SK-N-MC (cell line): ENCODE measurements at regions not wholly inside any gene's neighbourhood (a gene's known extent, or its start where the extent isn't known, plus 50 kb on each side); places are given as distances from the start of the nearest gene placed in this dataset.
"Not testable (repeated sequence)": the region's sequence is repeated elsewhere in the genome, so short reads cannot be mapped to it uniquely, and the experiment has no call there.

Experiments used
- DNase-seq: peaks from one replicate; pipeline ENCODE4 v3.0.0-alpha.2; 2011; ENCODE audit warnings: low read depth, low spot score
- H3K27ac ChIP-seq: fragments of 200-600 bp; sonication (generic); 2 replicates; pipeline ENCODE4 v1.5.1; 2016; ENCODE audit warnings: mixed run types
- H3K36me3 ChIP-seq: fragments of 200-600 bp; sonication (generic); 2 replicates; pipeline ENCODE4 v1.6.1; 2017; ENCODE audit warnings: antibody characterized with exemption, low read length, mixed read lengths; ENCODE audit not compliant: insufficient read depth
- H3K4me3 ChIP-seq: fragments of 200-600 bp; sonication (generic); 2 replicates; pipeline ENCODE4 v1.5.1; 2016
- H3K9ac ChIP-seq: fragments of 200-600 bp; sonication (generic); 2 replicates; pipeline ENCODE4 v1.8.0; 2017; ENCODE audit warnings: mixed run types, mixed read lengths; ENCODE audit not compliant: insufficient read length
- H3K9me3 ChIP-seq: fragments of 200-600 bp; sonication (generic); 2 replicates; pipeline ENCODE4 v1.6.1; 2017; ENCODE audit warnings: low read depth, mild to moderate bottlenecking, antibody characterized with exemption, low read length, moderate library complexity, mixed read lengths
- EZH2 ChIP-seq: fragments of 200-600 bp; sonication (generic); IDR thresholded peaks from one replicate; pipeline ENCODE4 v1.6.1; 2017; ENCODE audit warnings: antibody characterized with exemption
- FOXP2 ChIP-seq: optimal IDR thresholded peaks from 2 replicates; pipeline ENCODE3; 2011; ENCODE audit warnings: mild to moderate bottlenecking, moderate library complexity; ENCODE audit not compliant: insufficient read depth; ENCODE audit errors: extremely low read length, control extremely low read depth
- POLR2AphosphoS5 ChIP-seq: IDR thresholded peaks from 2 replicates; pipeline ENCODE4 v1.6.1; 2012; ENCODE audit warnings: mild to moderate bottlenecking, low read depth, low read length, borderline replicate concordance

GRCh38 chrX:44054863-44055601 lies 81.8 kb upstream of the NDP start:
- Histone ChIP-seq H3K36me3 (no peaks in the 10 kb centered on the region), H3K9me3 (no peaks in the 10 kb centered on the region), H3K9ac (no peak overlapping the region), H3K4me3 (no peak overlapping the region), H3K27ac (no peak overlapping the region)
- no peak for DNase-seq
- TF ChIP-seq EZH2 (no peak), POLR2AphosphoS5 (no peak), FOXP2 (no peak)

GRCh38 chrX:44045106-44045505 lies 71.9 kb upstream of the NDP start:
- not testable (repeated sequence) for H3K36me3 ChIP-seq, DNase-seq, H3K9ac ChIP-seq, H3K27ac ChIP-seq, H3K9me3 ChIP-seq, H3K4me3 ChIP-seq

- H3K9me3 ChIP-seq, result no peaks in the 10 kb centered on the region
- TF ChIP-seq FOXP2 (no peak), EZH2 (no peak), POLR2AphosphoS5 (no peak)
- no peak overlapping the region for H3K9ac ChIP-seq
- H3K27ac ChIP-seq, result no peak overlapping the region
- H3K4me3 ChIP-seq, result no peak overlapping the region
- no peaks in the 10 kb centered on the region for H3K36me3 ChIP-seq
- no peak for DNase-seq
These were observed 70.3 kb upstream of the NDP start for GRCh38 chrX:44043496-44043895.

- H3K9me3 ChIP-seq, result no peaks in the 10 kb centered on the region
- no peak overlapping the region for H3K27ac ChIP-seq
- DNase-seq, result no peak
- H3K4me3 ChIP-seq, result no peak overlapping the region
- H3K9ac ChIP-seq, result no peak overlapping the region
- no peaks in the 10 kb centered on the region for H3K36me3 ChIP-seq
- no peak for TF ChIP-seq POLR2AphosphoS5
These were observed 69.6 kb upstream of the NDP start for GRCh38 chrX:44042751-44043150.

DNA sequence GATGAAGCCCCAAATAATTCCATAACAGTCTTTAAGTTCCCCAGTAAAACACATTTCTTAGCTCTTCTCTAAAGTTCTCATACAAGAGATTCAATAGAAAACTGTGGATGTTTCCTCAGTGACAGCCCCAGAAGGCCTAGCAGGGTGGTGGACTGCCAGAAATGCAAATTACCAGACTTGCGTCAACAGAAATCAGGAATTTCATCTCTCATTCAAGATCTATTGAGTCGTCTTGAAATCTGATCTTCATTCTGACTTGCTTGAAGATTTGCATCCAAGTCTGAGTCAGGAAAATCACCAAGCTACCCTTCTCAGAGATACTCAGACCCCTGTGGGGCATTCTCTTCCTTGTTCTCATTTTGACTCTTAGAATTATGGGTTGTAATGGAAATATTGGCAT lies 68.9 kb upstream of the NDP start:
- Histone ChIP-seq H3K9ac (no peak overlapping the region), H3K9me3 (no peaks in the 10 kb centered on the region), H3K36me3 (no peaks in the 10 kb centered on the region), H3K4me3 (no peak overlapping the region), H3K27ac (no peak overlapping the region)
- DNase-seq, result no peak
- no peak for TF ChIP-seq POLR2AphosphoS5
- no peak for TF ChIP-seq FOXP2
- TF ChIP-seq EZH2, result no peak

DNA sequence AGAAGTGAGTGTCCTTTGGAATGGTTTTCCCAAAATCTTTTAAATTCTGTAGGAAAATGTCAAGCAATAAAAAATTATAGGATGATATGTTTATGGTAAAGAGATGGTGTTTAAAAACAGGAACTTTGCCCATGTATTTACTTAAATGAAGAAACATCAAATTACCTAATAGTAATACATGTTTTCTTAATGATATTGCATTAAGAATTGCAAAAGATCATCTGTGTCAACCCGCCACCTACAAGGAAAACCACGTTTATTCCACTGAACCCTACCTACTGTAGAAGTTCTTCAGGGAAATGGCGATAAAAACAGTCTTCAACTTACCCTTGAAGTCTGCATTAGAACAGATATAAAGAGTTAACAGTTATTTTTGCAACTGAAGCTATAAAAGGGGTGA lies 67.2 kb upstream of the NDP start:
- no peak overlapping the region for H3K4me3 ChIP-seq
- TF ChIP-seq EZH2 (no peak), POLR2AphosphoS5 (no peak), FOXP2 (no peak)
- no peaks in the 10 kb centered on the region for H3K36me3 ChIP-seq
- no peaks in the 10 kb centered on the region for H3K9me3 ChIP-seq
- H3K9ac ChIP-seq, result no peak overlapping the region
- H3K27ac ChIP-seq, result no peak overlapping the region
- no peak for DNase-seq

DNA sequence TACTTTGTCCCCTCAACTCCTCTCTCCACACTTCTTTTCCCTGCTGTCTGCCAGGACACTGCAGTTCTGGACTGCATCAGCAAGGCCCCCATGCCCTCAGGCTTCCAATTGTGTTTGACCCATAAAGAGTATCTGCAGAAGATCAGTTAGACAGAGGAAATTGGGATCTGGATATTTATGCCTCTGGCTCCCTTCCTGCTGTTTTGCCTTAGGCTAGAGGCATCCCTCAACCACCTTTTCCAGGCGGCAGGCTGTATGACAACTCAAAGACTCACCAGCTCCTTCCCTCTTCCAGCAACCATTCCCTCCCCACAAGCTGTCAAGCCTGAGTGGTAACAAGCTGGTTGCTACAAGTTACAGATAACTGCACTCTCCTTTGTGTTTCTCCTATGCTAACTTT lies 66.4 kb upstream of the NDP start:
- no peak overlapping the region for H3K27ac ChIP-seq
- H3K9me3 ChIP-seq, result no peaks in the 10 kb centered on the region
- DNase-seq, result no peak
- H3K4me3 ChIP-seq, result no peak overlapping the region
- H3K9ac ChIP-seq, result no peak overlapping the region
- H3K36me3 ChIP-seq, result no peaks in the 10 kb centered on the region
- TF ChIP-seq EZH2 (no peak), POLR2AphosphoS5 (no peak), FOXP2 (no peak)

DNA sequence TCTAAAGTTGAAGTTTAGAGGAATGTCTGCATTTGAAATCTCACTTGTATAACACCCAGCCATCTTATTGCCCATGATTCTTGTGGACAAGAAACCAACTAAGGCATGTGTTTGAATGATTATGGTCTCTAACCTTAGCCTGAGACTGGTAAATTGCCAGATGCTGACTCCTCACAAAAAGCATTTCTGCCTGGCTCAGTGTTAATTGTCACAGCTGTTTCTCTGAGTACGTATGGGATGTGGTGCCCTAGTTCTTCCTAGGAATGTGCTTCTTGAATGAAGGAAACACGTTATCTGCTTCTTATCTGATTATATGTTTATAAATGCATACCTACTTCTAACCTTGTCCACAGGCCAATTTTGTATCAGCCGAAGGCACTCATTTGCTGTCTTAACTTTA lies 63.1 kb upstream of the NDP start:
- no peak overlapping the region for H3K9ac ChIP-seq
- TF ChIP-seq FOXP2 (no peak), POLR2AphosphoS5 (no peak), EZH2 (no peak)
- no peak for DNase-seq
- no peaks in the 10 kb centered on the region for H3K9me3 ChIP-seq
- no peak overlapping the region; the same call in 1 of the 2 replicates for H3K4me3 ChIP-seq
- no peaks in the 10 kb centered on the region for H3K36me3 ChIP-seq
- H3K27ac ChIP-seq, result peak overlapping the region; percentile 58; the same call in 1 of the 2 replicates

- H3K9ac ChIP-seq, result no peak overlapping the region
- DNase-seq, result peak; percentile 40
- TF ChIP-seq FOXP2, result no peak
- TF ChIP-seq POLR2AphosphoS5, result no peak
- TF ChIP-seq EZH2, result no peak
These were observed 62.4 kb upstream of the NDP start for GRCh38 chrX:44035571-44035970.

More at GRCh38 chrX:44035571-44035970, 62.4 kb upstream of the NDP start:
- no peaks in the 10 kb centered on the region for H3K9me3 ChIP-seq
- no peak overlapping the region for H3K4me3 ChIP-seq
- peak overlapping the region; percentile 58; the same call in 1 of the 2 replicates for H3K27ac ChIP-seq
- H3K36me3 ChIP-seq, result no peaks in the 10 kb centered on the region
